Cardiac muscle cell (in vitro differentiated cells and primary cell): ENCODE measurements at regions not wholly inside any gene's neighbourhood (a gene's known extent, or its start where the extent isn't known, plus 50 kb on each side); places are given as distances from the start of the nearest gene placed in this dataset.

Experiments used
- DNase-seq, 2 donors: peaks; one replicate each; pipeline versions ENCODE4 v3.0.0 to v3.0.0-alpha.2; 2010 to 2017; ENCODE audit warnings: low read depth in 1 of 2, low spot score in 1 of 2
- H3K27ac ChIP-seq: fragments of 200-600 bp; sonication (generic); 2 replicates; pipeline ENCODE4 v1.5.1; 2016
- H3K27me3 ChIP-seq: fragments of 200-600 bp; sonication (generic); 2 replicates; pipeline ENCODE4 v1.6.0; 2016; ENCODE audit warnings: control low read depth
- H3K36me3 ChIP-seq: fragments of 200-600 bp; sonication (generic); 2 replicates; pipeline ENCODE4 v1.5.1; 2016; ENCODE audit warnings: control low read depth
- H3K4me1 ChIP-seq: fragments of 200-600 bp; sonication (generic); 2 replicates; pipeline ENCODE4 v1.8.1; 2017; ENCODE audit warnings: low read depth, mild to moderate bottlenecking, mixed run types
- H3K4me3 ChIP-seq: fragments of 200-600 bp; sonication (generic); 2 replicates; pipeline ENCODE4 v1.5.1; 2016; ENCODE audit warnings: mild to moderate bottlenecking
- H3K9me3 ChIP-seq: fragments of 200-600 bp; sonication (generic); 2 replicates; pipeline ENCODE4 v1.5.1; 2017; ENCODE audit warnings: low read depth, mild to moderate bottlenecking, control low read depth
- CTCF ChIP-seq: IDR thresholded peaks from 2 replicates; pipeline ENCODE4 v1.5.1; 2012; ENCODE audit warnings: low read depth, mild to moderate bottlenecking, low read length

- no peaks in the 10 kb centered on the region for H3K36me3 ChIP-seq
- TF ChIP-seq CTCF: no peak
- H3K4me1 ChIP-seq: no peaks in the 10 kb centered on the region
- DNase-seq: no peak
- no peaks in the 10 kb centered on the region for H3K27me3 ChIP-seq
- no peaks in the 10 kb centered on the region for H3K9me3 ChIP-seq
- H3K27ac ChIP-seq: no peak overlapping the region
- H3K4me3 ChIP-seq: no peak overlapping the region
Observed at GRCh38 chr3:163048881-163049280, 1552.3 kb downstream of the OTOL1 start.

GRCh38 chr3:163056874-163057497, 1560.4 kb downstream of the OTOL1 start:
- no peaks in the 10 kb centered on the region for H3K9me3 ChIP-seq
- no peaks in the 10 kb centered on the region for H3K36me3 ChIP-seq
- peak; percentile 66 for TF ChIP-seq CTCF
- no peak overlapping the region for H3K27ac ChIP-seq
- H3K27me3 ChIP-seq: no peaks in the 10 kb centered on the region
- peak; percentile 45 to 60 for DNase-seq
- H3K4me1 ChIP-seq: no peaks in the 10 kb centered on the region
- H3K4me3 ChIP-seq: no peak overlapping the region

GRCh38 chr3:163058031-163058854, 1561.6 kb downstream of the OTOL1 start:
- Histone ChIP-seq H3K4me3 (no peak overlapping the region), H3K27me3 (no peaks in the 10 kb centered on the region), H3K36me3 (no peaks in the 10 kb centered on the region), H3K4me1 (no peaks in the 10 kb centered on the region), H3K9me3 (no peaks in the 10 kb centered on the region), H3K27ac (no peak overlapping the region)
- TF ChIP-seq CTCF: no peak
- peak in 1 of 2 donors; percentile 36 for DNase-seq

GRCh38 chr3:163071713-163072112, 1575.1 kb downstream of the OTOL1 start:
- H3K36me3 ChIP-seq: no peaks in the 10 kb centered on the region
- H3K4me3 ChIP-seq: no peak overlapping the region
- H3K27me3 ChIP-seq: no peaks in the 10 kb centered on the region
- H3K9me3 ChIP-seq: no peaks in the 10 kb centered on the region
- no peaks in the 10 kb centered on the region for H3K4me1 ChIP-seq
- TF ChIP-seq CTCF: no peak
- H3K27ac ChIP-seq: no peak overlapping the region
- no peak for DNase-seq
